D721Med (cell line): ENCODE measurements at regions not wholly inside any gene's neighbourhood (a gene's known extent, or its start where the extent isn't known, plus 50 kb on each side); places are given as distances from the start of the nearest gene placed in this dataset.

Source experiments
- DNase-seq: peaks from one replicate; pipeline ENCODE4 v3.0.0; 2011; ENCODE audit warnings: low spot score; ENCODE audit not compliant: insufficient read length
- FAIRE-seq: peaks from 2 replicates; lab custom pipeline; 2011; peaks lifted over from hg19 to GRCh38; lab: Jason Lieb, UNC
- TF ChIP-seq, protein P1 (sequence below): IDR thresholded peaks from 2 replicates; pipeline ENCODE4 v1.5.1; 2012; ENCODE audit warnings: mild to moderate bottlenecking, control low read depth; ENCODE audit not compliant: insufficient read depth; ENCODE audit errors: missing control alignments

DNA sequence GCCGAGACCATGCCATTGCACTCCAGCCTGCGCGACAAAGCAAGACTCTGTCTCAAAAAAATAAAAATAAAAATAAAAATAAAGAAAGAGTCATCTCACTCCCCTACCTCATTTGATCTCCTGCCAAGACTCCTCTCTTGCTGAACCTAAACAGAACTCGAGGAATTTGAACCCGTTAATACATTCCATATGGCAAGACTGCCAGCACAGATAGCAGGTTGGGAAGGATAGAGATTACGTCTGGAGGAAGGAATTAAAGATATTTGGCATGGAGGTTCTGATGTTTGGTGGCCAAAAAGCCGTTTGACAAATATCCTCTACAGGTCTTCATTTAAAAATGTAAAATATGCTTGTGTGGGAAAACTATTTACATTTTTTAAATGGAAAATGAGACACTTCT is 549.6 kb downstream of the HTR7 start:
- no peak for FAIRE-seq
- TF ChIP-seq, protein P1, sequence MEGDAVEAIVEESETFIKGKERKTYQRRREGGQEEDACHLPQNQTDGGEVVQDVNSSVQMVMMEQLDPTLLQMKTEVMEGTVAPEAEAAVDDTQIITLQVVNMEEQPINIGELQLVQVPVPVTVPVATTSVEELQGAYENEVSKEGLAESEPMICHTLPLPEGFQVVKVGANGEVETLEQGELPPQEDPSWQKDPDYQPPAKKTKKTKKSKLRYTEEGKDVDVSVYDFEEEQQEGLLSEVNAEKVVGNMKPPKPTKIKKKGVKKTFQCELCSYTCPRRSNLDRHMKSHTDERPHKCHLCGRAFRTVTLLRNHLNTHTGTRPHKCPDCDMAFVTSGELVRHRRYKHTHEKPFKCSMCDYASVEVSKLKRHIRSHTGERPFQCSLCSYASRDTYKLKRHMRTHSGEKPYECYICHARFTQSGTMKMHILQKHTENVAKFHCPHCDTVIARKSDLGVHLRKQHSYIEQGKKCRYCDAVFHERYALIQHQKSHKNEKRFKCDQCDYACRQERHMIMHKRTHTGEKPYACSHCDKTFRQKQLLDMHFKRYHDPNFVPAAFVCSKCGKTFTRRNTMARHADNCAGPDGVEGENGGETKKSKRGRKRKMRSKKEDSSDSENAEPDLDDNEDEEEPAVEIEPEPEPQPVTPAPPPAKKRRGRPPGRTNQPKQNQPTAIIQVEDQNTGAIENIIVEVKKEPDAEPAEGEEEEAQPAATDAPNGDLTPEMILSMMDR: no peak

DNA sequence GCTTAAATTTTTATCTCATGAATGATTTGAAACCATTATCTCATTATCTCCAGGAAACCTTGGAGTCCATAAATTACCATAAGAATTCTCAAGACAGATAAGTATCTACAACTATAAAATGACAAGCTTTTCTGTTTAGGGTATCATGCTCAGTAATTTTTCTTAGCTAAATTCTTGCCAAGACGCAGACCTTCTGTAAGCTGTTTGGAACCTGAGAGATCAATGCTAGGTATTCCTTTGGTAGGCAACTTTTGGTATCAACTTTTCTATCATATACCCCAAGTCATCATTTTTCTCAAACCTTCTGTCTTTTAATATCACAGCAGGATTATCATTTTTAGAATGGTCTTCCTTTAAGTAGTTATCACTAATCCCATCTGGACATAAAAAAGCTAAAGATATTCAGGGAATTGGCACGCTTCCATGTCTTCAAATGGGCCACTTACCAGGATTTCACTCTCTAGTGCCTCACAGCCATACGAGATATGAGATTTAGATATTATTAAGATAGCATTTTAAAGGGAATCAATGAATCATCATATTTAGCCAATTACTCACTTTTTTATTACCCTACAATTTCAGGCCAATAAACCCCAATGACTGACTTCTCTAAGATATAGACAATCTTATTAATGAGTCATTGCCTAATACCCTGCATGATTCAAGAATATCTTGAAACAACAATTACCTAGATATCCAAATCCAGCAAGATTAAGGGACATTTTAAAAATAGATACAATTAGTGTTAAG is 544.1 kb downstream of the HTR7 start:
- no peak for DNase-seq
- no peak for FAIRE-seq

More for the DNA sequence above, 549.6 kb downstream of the HTR7 start:
- no peak for DNase-seq

GRCh38 chr10:90314718-90315117 is 543.1 kb downstream of the HTR7 start:
- DNase-seq (no peak), FAIRE-seq (no peak)
- TF ChIP-seq, protein P1: no peak

More for the DNA sequence above, 544.1 kb downstream of the HTR7 start:
- TF ChIP-seq, protein P1: no peak

- TF ChIP-seq, protein P1: no peak
- FAIRE-seq: no peak
- DNase-seq: no peak
These were observed 540.7 kb downstream of the HTR7 start for GRCh38 chr10:90317172-90317571.

DNA sequence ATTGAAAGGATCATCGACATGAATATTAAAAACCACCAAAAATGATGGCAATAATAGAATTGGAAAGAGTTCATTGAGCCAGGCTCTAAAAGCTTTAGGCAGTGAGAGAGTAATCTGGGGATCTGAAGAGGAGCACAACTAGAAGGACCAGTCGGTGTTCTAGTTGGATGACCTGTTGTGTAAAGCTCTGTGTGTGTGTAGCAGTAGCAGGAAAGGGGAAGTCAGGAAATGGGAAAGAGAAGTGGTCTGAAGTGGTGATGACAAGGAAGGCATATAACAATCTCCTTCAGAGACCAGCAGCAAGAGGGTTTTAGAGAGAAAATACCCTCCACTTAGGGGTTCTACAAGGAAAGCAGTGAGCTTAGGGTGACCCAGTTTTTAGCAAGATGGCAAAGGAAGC is 539.2 kb downstream of the HTR7 start:
- DNase-seq: no peak
- TF ChIP-seq, protein P1: no peak
- no peak for FAIRE-seq

- TF ChIP-seq, protein P1: no peak
- DNase-seq: no peak
- no peak for FAIRE-seq
These were observed 538.5 kb downstream of the HTR7 start for GRCh38 chr10:90319188-90319914.
